Stimulated activated CD8-positive, alpha-beta memory T cell treated with anti-CD3 and anti-CD28 coated beads, Interleukin-7, amount 100 ng/mL, for 48 hours (primary cell): ENCODE measurements at regions not wholly inside any gene's neighbourhood (a gene's known extent, or its start where the extent isn't known, plus 50 kb on each side); places are given as distances from the start of the nearest gene placed in this dataset.
A peak's percentile ranks its signal among the peaks of the same experiment; 100 is the strongest.

ENCODE experiments used
- DNase-seq, 2 donors: peaks; one replicate each; pipeline ENCODE4 v3.0.0-alpha.2; 2020; ENCODE audit warnings: low read depth in 1 of 2; ENCODE audit errors: extremely low read depth in 1 of 2

DNA sequence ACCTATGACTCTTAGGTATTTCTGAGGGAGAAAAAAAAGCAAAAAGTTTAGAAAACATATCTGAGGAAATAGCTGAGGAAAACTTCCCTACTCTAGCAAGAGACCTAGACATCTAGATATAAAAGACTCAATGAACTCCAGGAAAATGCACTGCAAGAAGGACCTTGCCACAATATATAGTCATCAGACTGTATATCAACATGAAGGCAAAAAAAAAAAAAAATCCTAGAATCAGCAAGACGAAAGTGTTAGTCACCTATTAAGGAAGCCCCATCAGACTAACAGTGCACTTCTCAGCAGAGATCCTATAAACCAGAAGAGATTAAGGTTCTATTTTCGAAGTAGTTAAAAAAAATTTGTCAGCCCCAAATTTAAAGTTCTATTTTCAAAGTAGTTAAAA is 166.2 kb downstream of the TMEM38B start:
- no peak for DNase-seq

- no peak for DNase-seq
Observed at GRCh38 chr9:105861972-105862371, 167.6 kb downstream of the TMEM38B start.

DNA sequence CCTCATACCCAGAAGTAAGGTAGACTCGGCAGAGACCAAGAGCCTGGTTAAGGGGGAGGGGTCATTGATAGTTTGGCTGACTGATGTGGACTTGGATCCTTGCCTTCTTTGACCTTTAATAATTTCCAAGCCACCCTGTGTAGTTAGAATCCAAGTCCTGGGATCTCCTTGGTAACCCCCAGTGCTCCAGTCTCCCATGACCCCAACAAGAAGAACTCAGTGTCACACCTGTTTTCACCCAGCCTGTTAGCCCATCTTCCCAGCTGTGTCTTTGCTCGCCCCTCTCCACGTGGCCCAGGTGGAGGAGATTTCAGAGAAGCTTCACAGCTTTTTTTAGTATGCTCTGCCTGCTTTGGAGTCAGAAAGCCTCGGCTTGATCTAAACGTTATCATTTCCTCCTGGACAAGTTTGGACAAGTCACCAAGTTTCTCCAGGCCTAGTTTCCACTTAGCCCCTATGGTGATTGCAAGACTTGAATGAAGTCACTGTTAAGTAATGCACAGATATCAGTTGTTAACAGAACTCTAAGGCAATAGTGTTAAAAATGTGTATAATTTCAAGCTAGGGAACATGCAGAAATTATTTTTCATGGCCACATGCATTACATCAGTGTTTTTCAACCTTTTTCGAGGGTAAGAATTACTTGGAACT is 170.0 kb downstream of the TMEM38B start:
- DNase-seq: no peak

DNA sequence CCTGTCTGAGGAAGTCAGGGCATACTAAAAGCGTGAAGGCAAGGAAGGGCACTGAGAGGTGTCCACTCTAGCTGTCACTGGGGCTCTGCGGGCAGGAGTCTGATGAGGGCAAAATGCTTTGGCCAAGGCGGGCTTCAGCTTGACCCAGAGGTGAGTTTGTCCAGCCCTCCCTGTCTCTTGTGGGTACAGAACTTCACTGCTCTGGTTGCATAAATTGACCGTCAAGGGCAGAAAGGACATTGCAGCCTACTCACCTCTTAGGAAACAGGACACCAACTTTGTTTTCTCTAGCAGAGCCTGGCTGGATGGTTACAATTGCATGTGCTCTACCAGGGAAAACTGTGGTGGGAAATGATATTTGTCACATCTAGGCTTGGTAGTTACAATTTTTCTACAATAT is 170.9 kb downstream of the TMEM38B start:
- DNase-seq: no peak

DNA sequence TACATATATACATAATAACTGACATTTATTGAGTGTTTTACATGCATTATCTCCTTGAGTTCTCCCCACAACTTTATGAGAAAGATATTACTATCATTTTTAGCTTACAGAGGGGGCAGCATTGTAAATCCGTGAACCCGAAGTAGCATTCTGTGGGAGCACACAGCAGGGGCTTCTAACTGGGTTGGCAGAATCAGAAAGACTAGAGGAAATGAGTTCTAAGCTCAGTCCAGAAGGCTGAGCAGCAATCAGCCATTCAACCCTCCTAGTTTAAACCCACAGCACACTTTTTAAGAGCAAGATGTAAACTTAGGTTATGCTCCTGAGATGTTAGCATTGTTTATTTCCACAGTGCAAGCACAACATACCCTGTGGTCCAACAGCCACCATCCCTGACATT is 177.2 kb downstream of the TMEM38B start:
- DNase-seq: no peak

- no peak for DNase-seq
Observed at GRCh38 chr9:105873801-105874200, 179.5 kb downstream of the TMEM38B start.

GRCh38 chr9:105877721-105878120 is 183.4 kb downstream of the TMEM38B start:
- DNase-seq: no peak

GRCh38 chr9:105879181-105879580 is 184.8 kb downstream of the TMEM38B start:
- DNase-seq: no peak

DNA sequence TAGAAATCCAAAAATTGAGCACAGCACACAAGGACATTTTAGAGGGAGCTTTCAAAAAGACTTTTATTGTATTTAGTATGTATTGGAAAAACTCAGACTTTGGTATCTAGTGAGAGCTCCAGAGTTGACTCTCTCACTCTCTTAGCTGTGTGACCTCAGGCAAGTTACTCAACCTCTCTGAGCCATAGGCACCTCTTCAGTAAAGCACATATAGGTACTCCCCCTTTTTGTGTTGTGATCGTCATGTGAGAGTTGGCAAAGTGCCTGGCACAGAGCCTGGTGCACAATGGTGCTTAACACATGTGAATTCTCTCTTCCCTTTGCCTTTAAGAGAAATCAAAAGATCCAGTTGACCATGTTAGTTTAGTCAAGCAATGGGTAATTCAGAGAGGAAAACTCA is 186.2 kb downstream of the TMEM38B start:
- DNase-seq: no peak

GRCh38 chr9:105881021-105881420 is 186.7 kb downstream of the TMEM38B start:
- DNase-seq: no peak

GRCh38 chr9:105881654-105882349 is 187.5 kb downstream of the TMEM38B start:
- peak; percentile 19 to 35 for DNase-seq

DNA sequence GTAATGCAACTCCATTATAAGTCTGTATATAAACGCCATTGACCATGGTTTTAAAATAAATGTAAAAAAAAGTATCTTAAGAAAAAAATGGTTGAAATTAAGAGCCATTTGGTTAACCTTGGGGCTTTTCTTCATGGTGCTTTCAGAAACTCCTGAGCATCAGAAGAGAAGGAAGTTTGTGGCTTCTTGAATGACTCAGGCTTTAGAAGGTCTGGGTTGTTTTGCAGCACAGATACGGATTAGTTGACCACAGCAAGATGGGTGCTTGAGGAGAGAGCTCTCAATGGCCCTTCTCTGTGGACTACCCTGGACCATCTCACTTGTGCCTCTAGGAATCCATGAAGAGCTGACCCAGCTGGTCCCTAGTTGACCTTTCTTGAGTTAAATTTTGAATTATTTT is 189.5 kb downstream of the TMEM38B start:
- no peak for DNase-seq

DNA sequence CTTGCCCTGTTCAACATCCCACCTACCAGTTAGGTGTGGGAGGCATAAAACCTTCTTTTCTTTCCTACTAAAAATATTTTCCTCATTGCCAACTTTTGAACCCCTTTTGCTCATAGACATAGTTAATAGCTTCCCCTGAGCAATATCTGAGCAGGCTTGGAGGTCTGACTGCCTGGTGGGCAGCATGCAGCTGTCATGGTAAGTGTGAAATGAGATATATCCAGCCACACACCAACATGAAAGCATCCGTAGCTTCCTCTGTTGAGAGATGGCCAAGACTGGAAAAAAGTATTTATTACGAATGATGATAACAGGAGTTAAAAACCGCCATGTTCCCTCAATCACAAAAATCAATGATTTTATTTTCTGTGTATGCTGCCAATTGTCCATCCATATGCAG is 190.1 kb downstream of the TMEM38B start:
- DNase-seq: no peak

- no peak for DNase-seq
Observed at GRCh38 chr9:105886136-105886535, 191.8 kb downstream of the TMEM38B start.

DNA sequence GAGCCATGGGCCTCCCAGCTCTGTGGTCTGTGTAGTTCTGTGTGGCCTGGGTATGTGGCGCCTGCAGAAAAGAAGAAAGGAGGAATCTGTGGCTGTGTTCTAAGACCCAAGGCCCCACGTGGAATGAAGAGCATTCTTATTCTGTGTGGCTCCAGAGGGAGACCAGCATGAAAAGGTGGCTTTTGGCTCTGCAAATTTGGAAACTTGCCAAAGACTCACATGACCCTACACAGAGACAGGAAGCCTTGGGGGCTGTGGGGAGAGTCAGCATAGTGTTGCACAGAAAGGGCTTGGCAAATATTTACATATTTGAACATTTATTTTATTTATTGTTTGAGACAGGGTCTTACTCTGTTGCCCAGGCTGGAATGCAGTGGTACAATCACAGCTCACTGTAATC is 193.3 kb downstream of the TMEM38B start:
- DNase-seq: no peak

GRCh38 chr9:105890046-105890822 is 195.9 kb downstream of the TMEM38B start:
- no peak for DNase-seq

GRCh38 chr9:105900123-105900522 is 205.8 kb downstream of the TMEM38B start:
- no peak for DNase-seq

- DNase-seq: no peak
Observed at GRCh38 chr9:105901514-105902109, 207.3 kb downstream of the TMEM38B start.

- DNase-seq: no peak
Observed at GRCh38 chr9:105908069-105908468, 213.7 kb downstream of the TMEM38B start.

DNA sequence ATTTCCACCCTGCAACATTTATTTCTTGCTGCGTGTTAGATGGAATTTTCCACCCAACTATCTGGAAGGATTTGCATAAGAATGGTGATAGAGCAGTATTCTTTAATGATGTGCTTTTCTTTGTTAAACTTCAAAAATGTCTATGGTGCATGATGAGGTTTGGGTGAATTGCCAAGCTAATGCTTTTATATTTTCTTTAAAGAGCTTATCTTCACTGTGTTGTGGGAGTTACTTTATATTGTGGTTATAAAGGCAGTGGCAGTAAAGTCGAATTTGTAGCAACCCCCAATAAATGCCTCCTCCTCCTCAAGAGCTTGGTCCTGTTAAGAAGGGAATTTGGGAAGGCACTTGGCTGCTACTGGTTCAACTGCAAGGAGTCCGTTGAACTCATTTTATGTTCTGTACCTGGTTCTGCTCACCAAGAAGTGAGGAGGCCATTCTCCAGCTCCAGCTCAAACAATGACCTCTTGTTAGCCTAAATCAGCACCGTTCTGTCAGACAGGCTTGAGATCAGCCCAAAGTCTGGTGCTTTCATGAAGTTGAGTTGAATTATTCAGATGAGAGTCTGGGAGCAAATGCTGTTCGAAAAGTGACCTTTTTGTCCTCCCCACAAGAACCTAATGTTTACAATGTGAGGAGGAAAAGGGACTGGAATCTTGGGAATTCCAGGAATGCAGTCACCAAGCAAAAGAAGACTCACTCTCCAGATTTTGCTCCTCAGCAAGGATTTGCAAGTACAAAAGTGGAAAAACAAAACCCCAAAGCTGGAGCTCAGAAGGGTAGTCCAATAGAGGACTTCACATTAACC is 217.0 kb downstream of the TMEM38B start:
- no peak for DNase-seq
